GM12874 (cell line): ENCODE measurements at regions not wholly inside any gene's neighbourhood (a gene's known extent, or its start where the extent isn't known, plus 50 kb on each side); places are given as distances from the start of the nearest gene placed in this dataset.

Experiments used
- TF ChIP-seq, protein P1 (sequence below): IDR thresholded peaks from 2 replicates; pipeline ENCODE4 v1.5.1; 2011; ENCODE audit warnings: low read depth, mild to moderate bottlenecking, control low read depth, low read length, moderate library complexity; ENCODE audit not compliant: insufficient read depth

DNA sequence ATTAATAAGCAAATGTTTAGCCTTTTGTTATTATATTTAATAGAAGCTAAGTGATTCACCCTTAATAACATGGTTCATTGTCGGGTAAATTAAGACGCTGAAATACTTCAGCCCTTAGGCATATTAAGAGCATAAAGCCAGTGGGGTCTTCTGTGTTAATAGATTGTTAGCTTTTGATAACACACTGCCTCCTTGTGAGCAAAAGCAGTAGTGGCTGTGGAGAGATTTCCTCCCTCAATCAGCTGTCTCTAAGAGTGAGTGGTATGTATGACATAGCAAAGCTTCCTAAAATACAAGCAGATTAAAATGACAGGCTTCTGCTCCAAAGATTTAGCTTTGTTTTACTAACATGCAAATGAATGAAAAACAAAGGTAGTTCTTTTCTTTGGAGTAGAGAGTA lies 143.7 kb upstream of the SYT4 start:
- TF ChIP-seq, protein P1, sequence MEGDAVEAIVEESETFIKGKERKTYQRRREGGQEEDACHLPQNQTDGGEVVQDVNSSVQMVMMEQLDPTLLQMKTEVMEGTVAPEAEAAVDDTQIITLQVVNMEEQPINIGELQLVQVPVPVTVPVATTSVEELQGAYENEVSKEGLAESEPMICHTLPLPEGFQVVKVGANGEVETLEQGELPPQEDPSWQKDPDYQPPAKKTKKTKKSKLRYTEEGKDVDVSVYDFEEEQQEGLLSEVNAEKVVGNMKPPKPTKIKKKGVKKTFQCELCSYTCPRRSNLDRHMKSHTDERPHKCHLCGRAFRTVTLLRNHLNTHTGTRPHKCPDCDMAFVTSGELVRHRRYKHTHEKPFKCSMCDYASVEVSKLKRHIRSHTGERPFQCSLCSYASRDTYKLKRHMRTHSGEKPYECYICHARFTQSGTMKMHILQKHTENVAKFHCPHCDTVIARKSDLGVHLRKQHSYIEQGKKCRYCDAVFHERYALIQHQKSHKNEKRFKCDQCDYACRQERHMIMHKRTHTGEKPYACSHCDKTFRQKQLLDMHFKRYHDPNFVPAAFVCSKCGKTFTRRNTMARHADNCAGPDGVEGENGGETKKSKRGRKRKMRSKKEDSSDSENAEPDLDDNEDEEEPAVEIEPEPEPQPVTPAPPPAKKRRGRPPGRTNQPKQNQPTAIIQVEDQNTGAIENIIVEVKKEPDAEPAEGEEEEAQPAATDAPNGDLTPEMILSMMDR: no peak

DNA sequence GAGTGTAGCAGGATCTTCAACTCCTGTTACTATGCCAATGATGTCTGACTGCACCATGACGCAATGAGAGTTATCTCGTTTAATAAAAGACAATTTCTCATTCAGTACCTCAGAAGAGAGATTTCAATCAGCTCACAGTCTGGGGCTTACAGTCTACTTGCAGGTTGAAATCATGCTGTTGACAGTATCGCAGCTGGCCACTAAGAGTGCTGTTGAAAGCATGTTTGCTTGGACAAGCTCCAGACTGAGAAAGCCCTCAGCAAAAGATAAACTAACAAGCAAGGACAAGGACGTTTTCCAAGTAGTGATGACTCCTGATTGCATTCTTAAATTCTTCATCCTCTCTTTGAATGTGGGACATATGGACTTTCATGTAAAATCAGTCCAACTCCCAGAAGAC lies 145.2 kb upstream of the SYT4 start:
- TF ChIP-seq, protein P1: 0 out of 2 replicates have a peak, but pooled peaks have one; percentile 12

DNA sequence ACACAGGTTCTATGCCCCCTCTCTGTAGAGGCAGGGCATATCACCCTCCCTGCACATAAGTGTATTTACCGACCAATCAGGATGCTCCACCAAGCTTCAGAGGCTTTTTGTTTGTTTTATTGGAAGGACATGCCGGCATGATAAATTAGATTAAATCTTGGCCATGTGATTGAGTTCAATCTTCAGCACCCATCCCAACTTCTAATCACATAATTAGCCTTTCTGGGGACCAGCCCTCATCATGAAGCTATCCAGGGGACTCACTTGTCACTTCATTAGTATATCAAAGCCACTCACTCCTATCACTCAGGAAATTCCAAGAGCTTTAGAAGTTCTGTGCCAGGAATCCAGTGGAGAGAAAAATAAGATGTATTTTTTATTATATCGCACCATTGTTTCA lies 158.6 kb upstream of the SYT4 start:
- TF ChIP-seq, protein P1: no peak

DNA sequence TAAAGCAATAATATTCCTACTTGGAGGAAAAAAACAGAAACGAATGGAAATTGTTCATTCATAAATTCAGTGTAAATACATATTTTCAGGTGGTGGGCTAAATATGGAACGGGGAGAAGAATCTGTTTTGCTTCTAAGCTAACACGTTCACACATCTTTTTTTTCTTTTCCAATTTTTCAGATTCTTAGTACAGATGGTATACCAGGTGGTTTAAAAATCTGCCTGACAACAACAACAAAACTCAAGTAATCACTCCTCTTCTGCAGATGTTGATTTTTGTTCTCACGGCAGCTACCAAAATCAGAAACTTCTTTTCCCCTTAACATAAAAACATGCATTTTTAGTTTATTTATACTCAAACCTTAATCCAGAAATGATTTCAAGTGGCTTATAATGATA lies 164.8 kb upstream of the SYT4 start:
- TF ChIP-seq, protein P1: no peak

DNA sequence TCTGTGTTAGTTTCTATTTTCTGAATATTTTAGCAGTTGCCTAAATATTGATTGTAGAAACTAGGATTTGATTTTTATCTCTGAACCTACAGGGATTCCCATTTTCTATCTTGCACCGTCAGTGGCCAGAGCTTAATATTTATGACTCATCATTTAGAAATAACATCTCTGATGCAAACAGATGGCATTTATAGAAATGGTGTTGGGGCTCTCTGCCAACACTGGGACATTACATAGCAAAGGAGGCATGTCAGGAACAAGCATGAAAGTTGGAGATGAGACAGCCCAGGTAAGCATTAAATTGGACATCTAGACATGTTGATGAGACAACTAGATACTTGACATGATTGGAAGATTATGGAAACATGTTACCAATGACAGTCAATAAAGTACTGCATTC lies 165.3 kb upstream of the SYT4 start:
- TF ChIP-seq, protein P1: no peak

DNA sequence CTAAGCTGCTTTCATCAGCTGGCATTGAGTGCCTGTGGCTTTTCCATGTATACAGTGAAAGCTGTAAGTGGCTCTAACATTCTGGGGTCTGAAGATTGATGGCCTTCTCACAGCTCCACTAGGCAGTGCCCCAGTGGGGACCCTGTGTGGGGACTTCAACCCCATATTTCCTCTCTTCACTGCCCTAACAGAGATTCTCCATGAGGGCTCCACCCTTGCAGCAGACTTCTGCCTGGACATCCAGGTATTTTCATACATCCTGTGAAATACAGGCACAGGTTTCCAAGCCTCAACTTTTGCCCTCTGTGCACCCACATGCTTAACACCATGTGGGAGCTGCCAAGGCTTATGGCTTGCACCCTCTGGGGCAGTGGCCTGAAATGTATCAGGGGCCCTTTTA lies 188.2 kb upstream of the SYT4 start:
- TF ChIP-seq, protein P1: no peak

DNA sequence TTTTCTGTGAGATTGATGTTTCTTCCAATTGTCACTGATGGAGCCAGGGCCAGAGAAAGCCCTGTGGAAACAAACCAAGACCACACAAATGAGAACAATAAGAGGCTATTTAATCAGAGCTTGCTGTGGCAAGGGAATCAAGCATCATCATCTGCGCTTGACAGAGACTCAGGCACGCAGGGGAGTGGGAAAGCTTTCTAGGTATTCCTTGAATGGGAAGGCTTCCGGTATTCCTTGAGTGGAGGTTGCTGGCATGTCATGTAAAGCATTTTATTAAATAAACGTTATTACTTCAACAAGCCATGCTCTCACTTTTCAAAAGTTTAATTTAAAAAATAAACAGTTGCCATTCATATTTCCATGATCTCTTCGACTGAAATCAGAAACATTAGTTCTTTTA lies 194.6 kb upstream of the SYT4 start:
- TF ChIP-seq, protein P1: no peak

DNA sequence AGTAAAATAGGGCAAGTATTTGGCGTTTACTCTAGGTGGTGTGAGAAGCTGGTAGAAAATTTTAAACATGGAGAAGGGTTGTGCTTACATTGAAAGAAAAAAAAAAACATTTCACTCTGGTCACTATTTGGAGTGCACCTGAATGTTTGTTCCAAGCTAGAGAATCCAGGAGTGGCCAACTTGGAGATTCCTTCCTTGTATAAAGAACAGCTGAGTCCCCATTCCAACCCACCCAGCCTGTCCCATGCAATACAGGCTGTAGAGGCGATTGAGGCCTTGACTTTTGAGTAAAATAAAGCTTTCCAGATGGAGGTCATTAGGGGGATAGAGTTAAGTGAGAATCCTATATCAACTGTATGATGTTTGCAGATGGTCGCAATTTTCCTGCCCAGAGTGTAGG lies 203.8 kb upstream of the SYT4 start:
- TF ChIP-seq, protein P1: no peak
